CD4-positive, alpha-beta memory T cell (primary cell): ENCODE measurements at regions not wholly inside any gene's neighbourhood (a gene's known extent, or its start where the extent isn't known, plus 50 kb on each side); places are given as distances from the start of the nearest gene placed in this dataset.

Experiments used
- CTCF ChIA-PET: fragments of 350-600 bp; sonication (Branson Sonifier 250); formaldehyde crosslinking; loops from one replicate; lab custom pipeline; 2021; ENCODE audit warnings: inconsistent platforms; ENCODE audit not compliant: partially characterized antibody; lab: Charles Lee
- POLR2A ChIA-PET: fragments of 350-600 bp; sonication (Branson Sonifier 250); formaldehyde crosslinking; loops from one replicate; lab custom pipeline; 2021; ENCODE audit not compliant: partially characterized antibody; lab: Charles Lee
- DNase-seq, 5 donors: peaks; one replicate each; pipeline versions ENCODE4 v3.0.0 to v3.0.0-alpha.2; 2020 to 2022; ENCODE audit warnings: mixed read lengths in 1 of 5
- H3K27ac ChIP-seq: one replicate; pipeline ENCODE4 v1.7.0; 2013; ENCODE audit warnings: low read depth, low read length
- H3K27me3 ChIP-seq: 2 replicates; pipeline ENCODE4 v1.7.0; 2013; ENCODE audit warnings: mild to moderate bottlenecking, low read length, moderate library complexity; ENCODE audit not compliant: insufficient read depth
- H3K36me3 ChIP-seq: 2 replicates; pipeline ENCODE4 v1.7.0; 2013; ENCODE audit warnings: mild to moderate bottlenecking, low read length, moderate library complexity; ENCODE audit not compliant: insufficient read depth
- H3K4me1 ChIP-seq: 2 replicates; pipeline ENCODE4 v1.7.0; 2013; ENCODE audit warnings: mild to moderate bottlenecking, low read length, moderate library complexity; ENCODE audit not compliant: insufficient read depth
- H3K4me3 ChIP-seq, 2 donors: one replicate each; pipeline ENCODE4 v1.7.0; 2013; ENCODE audit warnings: low read length in 2 of 2, mild to moderate bottlenecking in 1 of 2
- H3K9me3 ChIP-seq, 2 donors: one replicate each; pipeline ENCODE4 v1.7.0; 2013; ENCODE audit warnings: low read length in 2 of 2, control low read depth in 1 of 2; ENCODE audit not compliant: control insufficient read depth in 1 of 2
- H3K27ac Mint-ChIP-seq, 7 donors: one replicate each; pipeline ENCODE4 v1.8.0; 2020 to 2021; ENCODE audit warnings: mixed read lengths in 7 of 7, mild to moderate bottlenecking in 6 of 7, inconsistent platforms in 3 of 7, moderate library complexity in 3 of 7
- H3K27me3 Mint-ChIP-seq, 2 donors: one replicate each; pipeline ENCODE4 v1.8.0; 2020 to 2021; ENCODE audit warnings: mixed read lengths in 2 of 2
- H3K36me3 Mint-ChIP-seq, 2 donors: one replicate each; pipeline ENCODE4 v1.8.0; 2020 to 2021; ENCODE audit warnings: mixed read lengths in 2 of 2, inconsistent platforms in 1 of 2, mild to moderate bottlenecking in 1 of 2
- H3K4me1 Mint-ChIP-seq, 4 donors: one replicate each; pipeline ENCODE4 v1.8.0; 2020 to 2021; ENCODE audit warnings: mixed read lengths in 4 of 4, mild to moderate bottlenecking in 1 of 4
- H3K4me3 Mint-ChIP-seq, 8 donors: one replicate each; pipeline ENCODE4 v1.8.0; 2020 to 2021; ENCODE audit warnings: mixed read lengths in 8 of 8, mild to moderate bottlenecking in 7 of 8, moderate library complexity in 6 of 8, inconsistent platforms in 3 of 8
- H3K9me3 Mint-ChIP-seq, 8 donors: one replicate each; pipeline ENCODE4 v1.8.0; 2020 to 2021; ENCODE audit warnings: mixed read lengths in 8 of 8, mild to moderate bottlenecking in 5 of 8, inconsistent platforms in 3 of 8, moderate library complexity in 1 of 8
- intact Hi-C: fragments of 100-400 bp; cut with micrococcal nuclease; formaldehyde crosslinking; loops from one replicate; pipeline ENCODE4 v1.15.1; 2023

DNA sequence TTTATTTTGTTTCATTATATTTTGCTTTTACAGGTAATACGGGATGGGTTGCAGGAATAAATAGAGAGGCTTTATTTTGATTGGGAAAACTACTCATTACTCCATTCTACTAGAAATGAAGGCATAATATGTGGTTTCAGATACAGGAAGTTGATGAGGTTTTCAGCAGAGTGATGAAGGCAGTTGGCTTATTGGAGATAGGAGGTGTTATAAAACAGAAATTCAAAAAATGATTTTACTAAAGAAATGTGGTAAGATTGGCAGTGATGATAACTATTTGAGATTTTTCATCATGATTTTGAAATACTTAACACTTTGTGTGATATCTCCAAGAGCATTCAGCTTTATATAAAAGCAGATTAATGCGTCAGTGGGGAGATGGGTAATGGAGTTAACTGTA, 1445.7 kb upstream of the CADM2 start:
- CTCF ChIA-PET: no interaction called here
- H3K27ac ChIP-seq: no peak overlapping the region
- no peak overlapping the region for H3K4me3 ChIP-seq
- Mint-ChIP-seq H3K4me1 (no peaks in the 10 kb centered on the region), H3K4me3 (no peak overlapping the region), H3K27ac (no peak overlapping the region), H3K36me3 (no peaks in the 10 kb centered on the region), H3K27me3 (no peaks in the 10 kb centered on the region), H3K9me3 (peaks cover 0 to 40% (median 14%) of the 10 kb centered on the region in 8 donors)
- peaks cover 0 to 2% of the 10 kb centered on the region in 2 donors for H3K9me3 ChIP-seq
- intact Hi-C loops: no loop called here
- H3K4me1 ChIP-seq: no peaks in the 10 kb centered on the region
- no peaks in the 10 kb centered on the region for H3K27me3 ChIP-seq
- POLR2A ChIA-PET: no interaction called here
- no peaks in the 10 kb centered on the region for H3K36me3 ChIP-seq
- no peak for DNase-seq

DNA sequence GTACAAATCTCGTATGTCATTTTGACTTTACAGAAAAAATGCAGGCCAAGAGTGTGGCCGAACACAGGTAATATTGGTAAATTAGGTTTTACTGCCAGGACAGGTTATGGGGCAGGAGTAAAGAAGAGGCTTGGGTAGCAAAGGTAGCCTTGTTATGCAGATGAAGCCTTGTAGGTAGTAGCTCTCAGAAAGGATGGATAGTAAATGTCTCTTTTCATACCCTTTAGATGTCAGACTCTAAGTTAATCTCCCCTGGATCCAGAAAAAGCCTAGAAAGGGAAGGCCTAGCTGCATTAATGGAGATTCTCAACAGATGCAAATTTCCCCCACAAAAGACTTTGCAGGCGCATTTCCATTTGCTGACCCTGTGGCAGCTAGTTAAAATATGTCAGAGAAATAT, 1445.1 kb upstream of the CADM2 start:
- no peaks in the 10 kb centered on the region for H3K4me1 Mint-ChIP-seq

DNA sequence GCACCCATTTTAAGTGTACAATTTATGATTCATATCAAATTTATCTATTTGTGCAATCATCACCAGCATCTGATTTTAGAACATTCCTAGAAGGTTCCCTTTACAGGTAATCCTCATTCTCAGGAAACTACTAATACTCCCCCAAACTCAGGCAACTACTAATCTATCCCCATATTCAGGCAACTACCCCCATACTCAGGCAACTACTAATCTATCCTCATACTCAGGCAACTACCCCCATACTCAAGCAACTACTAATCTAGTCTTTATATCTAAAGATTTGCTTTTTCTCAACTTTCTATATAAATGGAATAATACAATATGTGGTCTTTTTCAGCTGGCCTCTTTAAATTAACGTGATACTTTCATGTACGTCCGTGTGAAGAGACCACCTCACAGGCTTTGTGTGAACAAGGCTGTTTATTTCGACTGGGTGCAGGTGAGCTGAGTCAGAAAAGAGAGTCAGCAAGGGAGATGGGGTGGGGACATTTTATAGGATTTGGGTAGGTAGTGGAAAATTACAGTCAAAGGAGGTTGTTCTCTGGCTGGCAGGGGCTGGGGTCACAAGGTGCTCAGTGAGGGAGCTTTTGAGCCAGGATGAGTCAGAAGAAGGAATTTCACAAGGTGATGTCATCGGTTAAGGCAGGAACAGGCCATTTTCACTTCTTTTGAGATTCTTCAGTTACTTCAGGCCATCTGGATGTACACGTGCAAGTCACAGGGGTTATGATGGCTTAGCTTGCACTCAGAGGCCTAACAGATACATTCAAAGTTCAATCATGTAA, 1444.5 kb upstream of the CADM2 start:
- Mint-ChIP-seq H3K36me3 (no peaks in the 10 kb centered on the region), H3K4me3 (no peak overlapping the region), H3K4me1 (no peaks in the 10 kb centered on the region), H3K27me3 (no peaks in the 10 kb centered on the region), H3K27ac (no peak overlapping the region), H3K9me3 (peaks cover 0 to 40% (median 13%) of the 10 kb centered on the region in 8 donors)
- intact Hi-C loops: no loop called here
- no peak for DNase-seq
- H3K27me3 ChIP-seq: no peaks in the 10 kb centered on the region
- ChIA-PET CTCF (no interaction called here), POLR2A (no interaction called here)
- H3K27ac ChIP-seq: no peak overlapping the region
- no peaks in the 10 kb centered on the region for H3K36me3 ChIP-seq
- H3K9me3 ChIP-seq: peaks cover 0 to 4% of the 10 kb centered on the region in 2 donors
- no peaks in the 10 kb centered on the region for H3K4me1 ChIP-seq
- no peak overlapping the region for H3K4me3 ChIP-seq

More for the DNA sequence above, 1445.1 kb upstream of the CADM2 start:
- no peaks in the 10 kb centered on the region for H3K27me3 Mint-ChIP-seq
- Histone ChIP-seq H3K27ac (no peak overlapping the region), H3K27me3 (no peaks in the 10 kb centered on the region), H3K9me3 (peaks cover 0 to 4% of the 10 kb centered on the region in 2 donors), H3K36me3 (no peaks in the 10 kb centered on the region), H3K4me3 (no peak overlapping the region), H3K4me1 (no peaks in the 10 kb centered on the region)
- no peak overlapping the region for H3K4me3 Mint-ChIP-seq
- intact Hi-C loops: no loop called here
- H3K27ac Mint-ChIP-seq: no peak overlapping the region
- POLR2A ChIA-PET: no interaction called here
- H3K36me3 Mint-ChIP-seq: no peaks in the 10 kb centered on the region
- CTCF ChIA-PET: no interaction called here
- H3K9me3 Mint-ChIP-seq: peaks cover 0 to 42% (median 14%) of the 10 kb centered on the region in 8 donors
- DNase-seq: no peak

GRCh38 chr3:83515123-83515522, 1443.7 kb upstream of the CADM2 start:
- H3K27ac Mint-ChIP-seq: no peak overlapping the region
- H3K27ac ChIP-seq: no peak overlapping the region
- intact Hi-C loops: no loop called here
- H3K4me3 Mint-ChIP-seq: no peak overlapping the region
- peaks cover 0 to 38% (median 13%) of the 10 kb centered on the region in 8 donors for H3K9me3 Mint-ChIP-seq
- no peaks in the 10 kb centered on the region for H3K36me3 Mint-ChIP-seq
- no peak overlapping the region for H3K4me3 ChIP-seq
- no peaks in the 10 kb centered on the region for H3K27me3 Mint-ChIP-seq
- H3K4me1 Mint-ChIP-seq: no peaks in the 10 kb centered on the region
- H3K4me1 ChIP-seq: no peaks in the 10 kb centered on the region
- no peaks in the 10 kb centered on the region for H3K27me3 ChIP-seq
- POLR2A ChIA-PET: no interaction called here
- no peak for DNase-seq
- CTCF ChIA-PET: no interaction called here
- peaks cover 0 to 4% of the 10 kb centered on the region in 2 donors for H3K9me3 ChIP-seq
- H3K36me3 ChIP-seq: no peaks in the 10 kb centered on the region

GRCh38 chr3:83523470-83524073, 1435.2 kb upstream of the CADM2 start:
- H3K4me1 ChIP-seq: no peaks in the 10 kb centered on the region
- H3K4me1 Mint-ChIP-seq: no peaks in the 10 kb centered on the region
- H3K27me3 ChIP-seq: no peaks in the 10 kb centered on the region
- H3K36me3 ChIP-seq: no peaks in the 10 kb centered on the region
- intact Hi-C loops: no loop called here
- no peak overlapping the region for H3K4me3 Mint-ChIP-seq
- H3K27ac ChIP-seq: no peak overlapping the region
- H3K9me3 ChIP-seq: no peaks in the 10 kb centered on the region
- H3K9me3 Mint-ChIP-seq: peaks cover 0 to 13% (median 4%) of the 10 kb centered on the region in 8 donors
- ChIA-PET POLR2A (no interaction called here), CTCF (no interaction called here)
- no peak overlapping the region for H3K4me3 ChIP-seq
- no peak for DNase-seq
- no peaks in the 10 kb centered on the region for H3K27me3 Mint-ChIP-seq
- H3K36me3 Mint-ChIP-seq: no peaks in the 10 kb centered on the region
- H3K27ac Mint-ChIP-seq: no peak overlapping the region

DNA sequence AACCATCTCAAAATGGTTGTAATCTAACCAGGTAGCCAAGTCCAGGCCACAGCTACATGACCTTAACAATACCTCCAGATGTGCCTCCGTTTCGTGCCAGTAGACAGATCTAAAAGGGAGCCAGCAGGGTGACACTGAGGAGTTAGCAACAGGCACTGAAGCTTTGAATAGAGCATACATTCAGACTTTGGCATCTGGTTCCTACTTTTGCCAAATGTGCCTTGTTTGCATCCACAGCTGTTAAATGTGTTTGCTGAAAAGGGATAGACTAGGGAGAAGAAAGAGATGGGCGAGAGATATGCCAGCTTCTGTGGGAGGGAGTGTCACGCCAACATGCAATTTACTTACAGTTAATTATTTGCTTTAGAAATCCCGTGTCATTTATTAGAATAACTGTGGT, 1433.9 kb upstream of the CADM2 start:
- H3K4me3 ChIP-seq: no peak overlapping the region
- no peaks in the 10 kb centered on the region for H3K27me3 ChIP-seq
- ChIA-PET CTCF (no interaction called here), POLR2A (no interaction called here)
- intact Hi-C loops: no loop called here
- no peak overlapping the region for H3K4me3 Mint-ChIP-seq
- no peaks in the 10 kb centered on the region for H3K36me3 Mint-ChIP-seq
- no peak overlapping the region for H3K27ac Mint-ChIP-seq
- H3K4me1 Mint-ChIP-seq: no peaks in the 10 kb centered on the region
- no peaks in the 10 kb centered on the region for H3K36me3 ChIP-seq
- no peak for DNase-seq
- no peaks in the 10 kb centered on the region for H3K9me3 ChIP-seq
- H3K27ac ChIP-seq: no peak overlapping the region
- no peaks in the 10 kb centered on the region for H3K4me1 ChIP-seq
- peaks cover 0 to 13% (median 4%) of the 10 kb centered on the region in 8 donors for H3K9me3 Mint-ChIP-seq
- no peaks in the 10 kb centered on the region for H3K27me3 Mint-ChIP-seq

GRCh38 chr3:83559082-83559481, 1399.7 kb upstream of the CADM2 start:
- DNase-seq: no peak
- no peaks in the 10 kb centered on the region for H3K9me3 ChIP-seq
- H3K27ac ChIP-seq: no peak overlapping the region
- CTCF ChIA-PET: no interaction called here
- no peak overlapping the region for H3K27ac Mint-ChIP-seq
- H3K4me3 Mint-ChIP-seq: no peak overlapping the region
- POLR2A ChIA-PET: no interaction called here
- H3K27me3 Mint-ChIP-seq: no peaks in the 10 kb centered on the region
- H3K4me1 Mint-ChIP-seq: no peaks in the 10 kb centered on the region
- no peaks in the 10 kb centered on the region for H3K27me3 ChIP-seq
- H3K9me3 Mint-ChIP-seq: peaks cover 0 to 29% (median 18%) of the 10 kb centered on the region in 8 donors
- H3K36me3 ChIP-seq: no peaks in the 10 kb centered on the region
- peaks cover 0 to 4% of the 10 kb centered on the region in 2 donors for H3K36me3 Mint-ChIP-seq
- H3K4me3 ChIP-seq: no peak overlapping the region
- intact Hi-C loops: no loop called here
- H3K4me1 ChIP-seq: no peaks in the 10 kb centered on the region
